GM12878 (cell line): ENCODE measurements at regions not wholly inside any gene's neighbourhood (a gene's known extent, or its start where the extent isn't known, plus 50 kb on each side); places are given as distances from the start of the nearest gene placed in this dataset.
"Not testable (repeated sequence)": the region's sequence is repeated elsewhere in the genome, so short reads cannot be mapped to it uniquely, and the experiment has no call there.

Experiments used
- CREB1 ChIP-seq: IDR thresholded peaks from 2 replicates; pipeline ENCODE4 v1.6.1; 2012; ENCODE audit warnings: low read depth, mild to moderate bottlenecking, inconsistent platforms
- CTCF ChIP-seq, 3 experiments: IDR thresholded peaks in 2 of 3; conservative IDR thresholded peaks in 1 of 3; 2 replicates each; pipeline ENCODE4 v1.5.1; 2011; ENCODE audit warnings: low read depth in 3 of 3, low read length in 3 of 3, mild to moderate bottlenecking in 3 of 3, control low read depth in 2 of 3, moderate library complexity in 2 of 3, inconsistent platforms in 1 of 3, mixed read lengths in 1 of 3; ENCODE audit not compliant: control insufficient read depth in 2 of 3, insufficient read depth in 1 of 3; ENCODE audit errors: extremely low read depth in 1 of 3
- EGR1 ChIP-seq, 2 experiments: IDR thresholded peaks; 1 replicate in 1 of 2; 2 replicates in 1 of 2; pipeline ENCODE4 v1.6.1; 2011 to 2012; ENCODE audit warnings: low read depth in 2 of 2, low read length in 2 of 2, borderline replicate concordance in 1 of 2, mild to moderate bottlenecking in 1 of 2, moderate library complexity in 1 of 2
- EP300 ChIP-seq, 2 experiments: fragments of 150-350 bp in 1 of 2; IDR thresholded peaks; 2 replicates each; pipeline ENCODE4 v1.6.1; 2011 to 2012; ENCODE audit warnings: low read depth in 2 of 2, low read length in 2 of 2, borderline replicate concordance in 1 of 2, improper control_type of control experiment in 1 of 2, inconsistent platforms in 1 of 2; ENCODE audit not compliant: control insufficient read depth in 1 of 2
- EZH2 ChIP-seq: IDR thresholded peaks from 2 replicates; pipeline ENCODE4 v1.6.1; 2012; ENCODE audit warnings: low read depth, mild to moderate bottlenecking, control low read depth, inconsistent platforms, low read length, borderline replicate concordance; ENCODE audit not compliant: control insufficient read depth
- MAX ChIP-seq: IDR thresholded peaks from 2 replicates; pipeline ENCODE4 v1.6.1; 2012; ENCODE audit warnings: low read depth, low read length, improper control_type of control experiment
- POLR2AphosphoS5 ChIP-seq: IDR thresholded peaks from 2 replicates; pipeline ENCODE4 v1.6.1; 2011; ENCODE audit warnings: mild to moderate bottlenecking, low read length, inconsistent platforms
- SMC3 ChIP-seq: IDR thresholded peaks from 2 replicates; pipeline ENCODE4 v1.6.1; 2011; ENCODE audit warnings: low read length, improper control_type of control experiment, borderline replicate concordance
- SRF ChIP-seq, 2 experiments: IDR thresholded peaks; 2 replicates each; pipeline ENCODE4 v1.6.1; 2011; ENCODE audit warnings: low read depth in 2 of 2, low read length in 2 of 2, mild to moderate bottlenecking in 1 of 2, moderate library complexity in 1 of 2
- TCF7 ChIP-seq: IDR thresholded peaks from 2 replicates; pipeline ENCODE4 v1.6.1; 2014; ENCODE audit warnings: antibody characterized with exemption, borderline replicate concordance
- TF ChIP-seq, protein P1 (sequence below): IDR thresholded peaks from 2 replicates; pipeline ENCODE4 v1.6.1; 2012; ENCODE audit warnings: mild to moderate bottlenecking, low read depth, low read length
- TF ChIP-seq, protein P2 (sequence below): fragments of 150-350 bp; IDR thresholded peaks from 2 replicates; pipeline ENCODE4 v1.6.1; 2014; ENCODE audit warnings: mild to moderate bottlenecking, low read depth, low read length

DNA sequence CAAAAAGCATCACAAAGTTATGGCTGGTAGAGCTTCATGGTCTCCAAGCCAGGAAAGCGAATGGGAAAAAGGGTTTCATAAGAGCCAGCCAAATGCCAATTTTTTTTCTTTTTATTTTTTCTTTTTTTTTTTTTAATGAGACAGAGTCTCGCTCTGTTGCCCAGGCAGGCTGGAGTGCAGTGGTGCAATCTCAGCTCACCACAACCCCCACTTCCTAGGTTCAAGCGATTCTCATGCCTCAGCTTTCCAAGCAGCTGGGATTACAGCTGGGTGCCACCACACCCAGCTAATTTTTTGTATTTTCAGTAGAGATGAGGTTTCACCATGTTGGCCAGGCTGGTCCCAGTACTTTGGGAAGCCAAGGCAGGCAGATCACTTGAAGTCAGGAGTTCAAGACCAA lies 148.7 kb upstream of the POGK start:
- TF ChIP-seq, protein P1, sequence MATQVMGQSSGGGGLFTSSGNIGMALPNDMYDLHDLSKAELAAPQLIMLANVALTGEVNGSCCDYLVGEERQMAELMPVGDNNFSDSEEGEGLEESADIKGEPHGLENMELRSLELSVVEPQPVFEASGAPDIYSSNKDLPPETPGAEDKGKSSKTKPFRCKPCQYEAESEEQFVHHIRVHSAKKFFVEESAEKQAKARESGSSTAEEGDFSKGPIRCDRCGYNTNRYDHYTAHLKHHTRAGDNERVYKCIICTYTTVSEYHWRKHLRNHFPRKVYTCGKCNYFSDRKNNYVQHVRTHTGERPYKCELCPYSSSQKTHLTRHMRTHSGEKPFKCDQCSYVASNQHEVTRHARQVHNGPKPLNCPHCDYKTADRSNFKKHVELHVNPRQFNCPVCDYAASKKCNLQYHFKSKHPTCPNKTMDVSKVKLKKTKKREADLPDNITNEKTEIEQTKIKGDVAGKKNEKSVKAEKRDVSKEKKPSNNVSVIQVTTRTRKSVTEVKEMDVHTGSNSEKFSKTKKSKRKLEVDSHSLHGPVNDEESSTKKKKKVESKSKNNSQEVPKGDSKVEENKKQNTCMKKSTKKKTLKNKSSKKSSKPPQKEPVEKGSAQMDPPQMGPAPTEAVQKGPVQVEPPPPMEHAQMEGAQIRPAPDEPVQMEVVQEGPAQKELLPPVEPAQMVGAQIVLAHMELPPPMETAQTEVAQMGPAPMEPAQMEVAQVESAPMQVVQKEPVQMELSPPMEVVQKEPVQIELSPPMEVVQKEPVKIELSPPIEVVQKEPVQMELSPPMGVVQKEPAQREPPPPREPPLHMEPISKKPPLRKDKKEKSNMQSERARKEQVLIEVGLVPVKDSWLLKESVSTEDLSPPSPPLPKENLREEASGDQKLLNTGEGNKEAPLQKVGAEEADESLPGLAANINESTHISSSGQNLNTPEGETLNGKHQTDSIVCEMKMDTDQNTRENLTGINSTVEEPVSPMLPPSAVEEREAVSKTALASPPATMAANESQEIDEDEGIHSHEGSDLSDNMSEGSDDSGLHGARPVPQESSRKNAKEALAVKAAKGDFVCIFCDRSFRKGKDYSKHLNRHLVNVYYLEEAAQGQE: not testable (repeated sequence)
- TF ChIP-seq POLR2AphosphoS5; EP300 (IDR thresholded peaks at IDR 0.05; ENCODE audit: borderline replicate concordance in 1 of 2, control insufficient read depth in 1 of 2, low read depth in 2 of 2, low read length in 2 of 2); CTCF (IDR thresholded peaks at IDR 0.05 in 2 of 3, conservative IDR thresholded peaks at IDR 0.05 in 1 of 3; ENCODE audit: control insufficient read depth in 2 of 3, extremely low read depth in 1 of 3, insufficient read depth in 1 of 3, low read depth in 3 of 3, low read length in 3 of 3); SMC3; EGR1 (IDR thresholded peaks at IDR 0.05; ENCODE audit: borderline replicate concordance in 1 of 2, low read depth in 2 of 2, low read length in 2 of 2); TCF7; CREB1; EZH2; MAX; SRF (IDR thresholded peaks at IDR 0.05; ENCODE audit: low read depth in 2 of 2, low read length in 2 of 2): not testable (repeated sequence)
- TF ChIP-seq, protein P2, sequence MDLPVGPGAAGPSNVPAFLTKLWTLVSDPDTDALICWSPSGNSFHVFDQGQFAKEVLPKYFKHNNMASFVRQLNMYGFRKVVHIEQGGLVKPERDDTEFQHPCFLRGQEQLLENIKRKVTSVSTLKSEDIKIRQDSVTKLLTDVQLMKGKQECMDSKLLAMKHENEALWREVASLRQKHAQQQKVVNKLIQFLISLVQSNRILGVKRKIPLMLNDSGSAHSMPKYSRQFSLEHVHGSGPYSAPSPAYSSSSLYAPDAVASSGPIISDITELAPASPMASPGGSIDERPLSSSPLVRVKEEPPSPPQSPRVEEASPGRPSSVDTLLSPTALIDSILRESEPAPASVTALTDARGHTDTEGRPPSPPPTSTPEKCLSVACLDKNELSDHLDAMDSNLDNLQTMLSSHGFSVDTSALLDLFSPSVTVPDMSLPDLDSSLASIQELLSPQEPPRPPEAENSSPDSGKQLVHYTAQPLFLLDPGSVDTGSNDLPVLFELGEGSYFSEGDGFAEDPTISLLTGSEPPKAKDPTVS: not testable (repeated sequence)
